ENCODE measurements at regions not wholly inside any gene's neighbourhood (a gene's known extent, or its start where the extent isn't known, plus 50 kb on each side); places are given as distances from the start of the nearest gene placed in this dataset.

GRCh38 chr6:121641158-121641557 is 205.7 kb downstream of the GJA1 start:
- Histone ChIP-seq H3K27me3 (ENCODE audit: low read depth) (no peaks in the 10 kb centered on the region), H3K27ac (no peak overlapping the region), H3K36me3 (no peaks in the 10 kb centered on the region), H3K4me1 (no peaks in the 10 kb centered on the region), H3K4me3 (no peak overlapping the region), H3K9me3 (no peaks in the 10 kb centered on the region)
- TF ChIP-seq CTCF (IDR thresholded peaks at IDR 0.05): no peak
- DNase-seq: no peak
- intact Hi-C loops (cut with DNase I): no loop called here
- ATAC-seq: no peak

GRCh38 chr6:121645100-121645745 is 209.8 kb downstream of the GJA1 start:
- DNase-seq (no peak), ATAC-seq (no peak)
- intact Hi-C loops (cut with DNase I): no loop called here
- no peaks in the 10 kb centered on the region for H3K27me3 ChIP-seq (ENCODE audit: low read depth)
- no peak overlapping the region for H3K27ac ChIP-seq
- H3K4me3 ChIP-seq: no peak overlapping the region
- TF ChIP-seq CTCF (IDR thresholded peaks at IDR 0.05): no peak
- no peaks in the 10 kb centered on the region for H3K36me3 ChIP-seq
- H3K9me3 ChIP-seq: no peaks in the 10 kb centered on the region
- H3K4me1 ChIP-seq: no peaks in the 10 kb centered on the region

GRCh38 chr6:121647905-121648304 is 212.5 kb downstream of the GJA1 start:
- Histone ChIP-seq H3K27me3 (ENCODE audit: low read depth) (no peaks in the 10 kb centered on the region), H3K4me1 (no peaks in the 10 kb centered on the region), H3K36me3 (no peaks in the 10 kb centered on the region), H3K4me3 (no peak overlapping the region), H3K9me3 (no peaks in the 10 kb centered on the region), H3K27ac (no peak overlapping the region)
- DNase-seq (no peak), ATAC-seq (no peak)
- TF ChIP-seq CTCF (IDR thresholded peaks at IDR 0.05): no peak
- intact Hi-C loops (cut with DNase I): no loop called here

GRCh38 chr6:121649951-121650350 is 214.5 kb downstream of the GJA1 start:
- Histone ChIP-seq H3K27me3 (ENCODE audit: low read depth) (no peaks in the 10 kb centered on the region), H3K4me3 (no peak overlapping the region), H3K4me1 (peaks cover 7% of the 10 kb centered on the region), H3K9me3 (no peaks in the 10 kb centered on the region), H3K27ac (no peak overlapping the region), H3K36me3 (no peaks in the 10 kb centered on the region)
- ATAC-seq (no peak), DNase-seq (no peak)
- intact Hi-C loops (cut with DNase I): no loop called here
- no peak for TF ChIP-seq CTCF (IDR thresholded peaks at IDR 0.05)

- H3K27me3 ChIP-seq (ENCODE audit: low read depth): no peaks in the 10 kb centered on the region
- peak overlapping the region; percentile 13 for H3K27ac ChIP-seq
- intact Hi-C loops (cut with DNase I): no loop called here
- ATAC-seq (peak in 1 of 2 donors; percentile 55), DNase-seq (no peak)
- no peaks in the 10 kb centered on the region for H3K36me3 ChIP-seq
- TF ChIP-seq CTCF (IDR thresholded peaks at IDR 0.05): no peak
- H3K4me1 ChIP-seq: peaks cover 7% of the 10 kb centered on the region
- H3K9me3 ChIP-seq: no peaks in the 10 kb centered on the region
- no peak overlapping the region for H3K4me3 ChIP-seq
These were observed 216.0 kb downstream of the GJA1 start for GRCh38 chr6:121651420-121651819.

All from lower lobe of right lung (tissue), 2 donors.